ENCODE measurements at regions not wholly inside any gene's neighbourhood (a gene's known extent, or its start where the extent isn't known, plus 50 kb on each side); places are given as distances from the start of the nearest gene placed in this dataset.

GRCh38 chr2:41879235-41879916 lies 168.4 kb upstream of the PKDCC start:
- TF ChIP-seq, protein P1, sequence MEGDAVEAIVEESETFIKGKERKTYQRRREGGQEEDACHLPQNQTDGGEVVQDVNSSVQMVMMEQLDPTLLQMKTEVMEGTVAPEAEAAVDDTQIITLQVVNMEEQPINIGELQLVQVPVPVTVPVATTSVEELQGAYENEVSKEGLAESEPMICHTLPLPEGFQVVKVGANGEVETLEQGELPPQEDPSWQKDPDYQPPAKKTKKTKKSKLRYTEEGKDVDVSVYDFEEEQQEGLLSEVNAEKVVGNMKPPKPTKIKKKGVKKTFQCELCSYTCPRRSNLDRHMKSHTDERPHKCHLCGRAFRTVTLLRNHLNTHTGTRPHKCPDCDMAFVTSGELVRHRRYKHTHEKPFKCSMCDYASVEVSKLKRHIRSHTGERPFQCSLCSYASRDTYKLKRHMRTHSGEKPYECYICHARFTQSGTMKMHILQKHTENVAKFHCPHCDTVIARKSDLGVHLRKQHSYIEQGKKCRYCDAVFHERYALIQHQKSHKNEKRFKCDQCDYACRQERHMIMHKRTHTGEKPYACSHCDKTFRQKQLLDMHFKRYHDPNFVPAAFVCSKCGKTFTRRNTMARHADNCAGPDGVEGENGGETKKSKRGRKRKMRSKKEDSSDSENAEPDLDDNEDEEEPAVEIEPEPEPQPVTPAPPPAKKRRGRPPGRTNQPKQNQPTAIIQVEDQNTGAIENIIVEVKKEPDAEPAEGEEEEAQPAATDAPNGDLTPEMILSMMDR (conservative IDR thresholded peaks at IDR 0.05), result no peak
- no peak for TF ChIP-seq EZH2 (IDR thresholded peaks at IDR 0.05; ENCODE audit: low read depth)

Data from PC-9 (cell line).